Activated CD8-positive, alpha-beta memory T cell treated with anti-CD3 and anti-CD28 coated beads, Interleukin-2, amount 50 U/mL, for 4 hours (primary cell): ENCODE measurements at regions not wholly inside any gene's neighbourhood (a gene's known extent, or its start where the extent isn't known, plus 50 kb on each side); places are given as distances from the start of the nearest gene placed in this dataset.

Experiments
- DNase-seq: peaks from one replicate; pipeline ENCODE4 v3.0.0-alpha.2; 2020

DNA sequence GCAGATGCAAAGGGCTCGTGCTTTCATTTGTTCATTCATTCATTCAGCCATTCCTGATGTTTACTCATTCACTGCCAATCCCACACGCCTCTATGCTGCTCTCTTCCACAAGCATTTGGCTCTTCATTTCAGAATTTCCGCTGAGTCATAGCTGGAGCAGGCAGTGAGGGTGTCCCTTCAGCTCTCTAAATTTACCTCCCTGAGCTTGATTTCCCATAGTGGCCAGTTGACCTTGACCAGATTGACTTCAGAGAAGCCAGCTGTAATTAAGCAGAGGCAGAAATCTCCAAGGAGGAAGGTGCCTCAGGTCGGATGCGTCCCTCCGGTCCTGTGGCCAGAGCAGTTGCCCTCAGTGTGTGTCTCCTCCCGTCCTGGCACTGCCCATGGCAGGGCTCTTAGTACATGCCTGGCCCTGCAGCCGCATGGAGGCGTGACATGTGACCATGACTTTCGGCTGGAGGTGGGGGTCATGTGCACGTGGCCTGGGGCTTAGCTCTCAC lies 267.2 kb upstream of the ECI2 start:
- DNase-seq: no peak

DNA sequence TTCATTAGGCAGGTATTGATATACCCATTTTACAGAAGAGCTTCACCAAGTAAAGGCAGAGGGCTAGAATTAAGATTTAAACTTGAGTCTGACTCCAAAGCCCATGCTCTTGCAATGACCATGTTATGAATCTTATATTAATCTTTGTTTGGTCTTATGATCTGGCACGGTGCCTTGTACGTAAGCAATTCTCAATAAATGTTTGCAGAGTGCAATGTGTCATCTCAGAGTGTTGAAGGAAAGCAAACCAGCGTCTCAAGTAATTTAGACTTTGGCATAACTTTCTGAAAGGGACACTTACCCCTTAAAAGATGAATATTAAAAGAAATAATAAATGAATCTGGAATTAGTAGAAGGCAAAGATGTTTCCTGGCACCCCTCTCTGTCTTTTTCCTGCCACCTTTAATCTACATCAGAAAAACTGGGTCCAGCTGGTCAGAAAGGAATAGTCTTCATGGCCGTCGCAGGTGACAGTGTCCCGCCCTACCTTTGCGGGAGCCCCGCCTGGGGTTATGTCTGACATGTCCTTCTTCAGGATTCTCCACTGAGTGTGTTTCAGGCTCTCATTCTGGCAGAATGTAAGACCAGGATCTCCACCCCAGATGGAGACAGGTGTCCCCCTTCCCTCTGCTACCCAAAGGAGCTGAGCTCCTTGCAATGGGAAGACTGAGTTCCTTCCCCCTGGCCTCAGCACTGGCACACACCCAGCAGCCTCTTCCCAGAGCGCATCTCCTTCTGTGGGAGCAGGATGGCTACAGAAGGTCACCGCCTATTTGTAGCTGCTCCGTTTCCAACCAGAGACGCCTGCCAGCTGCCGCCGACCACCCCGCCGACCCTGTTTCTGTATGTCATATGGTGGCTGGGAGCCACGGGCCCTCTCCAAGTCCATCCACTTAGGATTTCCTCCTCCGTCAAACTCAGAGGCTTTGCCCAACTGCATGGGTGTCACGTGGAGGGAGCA lies 266.3 kb upstream of the ECI2 start:
- DNase-seq: no peak

DNA sequence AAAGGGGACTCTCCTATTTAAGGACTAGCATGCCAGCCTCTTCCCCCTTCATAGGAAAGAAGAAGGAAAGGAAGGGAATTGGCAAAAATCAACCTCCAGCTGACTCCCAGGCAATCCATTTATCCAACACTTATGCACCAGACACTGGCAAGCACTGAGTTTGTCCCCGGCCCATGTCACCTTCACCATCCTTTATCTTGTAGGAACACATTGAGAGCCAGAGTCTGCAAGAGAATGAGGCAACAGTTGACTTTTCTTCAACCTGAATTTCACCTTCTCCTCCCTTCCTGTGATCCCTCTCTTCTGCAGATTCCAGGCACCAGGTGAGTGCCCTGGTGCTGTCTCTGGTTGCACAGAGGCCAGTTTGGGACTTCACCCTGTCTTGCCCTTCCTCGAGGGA lies 264.3 kb upstream of the ECI2 start:
- DNase-seq: no peak

GRCh38 chr6:4398791-4399190 lies 263.4 kb upstream of the ECI2 start:
- no peak for DNase-seq

DNA sequence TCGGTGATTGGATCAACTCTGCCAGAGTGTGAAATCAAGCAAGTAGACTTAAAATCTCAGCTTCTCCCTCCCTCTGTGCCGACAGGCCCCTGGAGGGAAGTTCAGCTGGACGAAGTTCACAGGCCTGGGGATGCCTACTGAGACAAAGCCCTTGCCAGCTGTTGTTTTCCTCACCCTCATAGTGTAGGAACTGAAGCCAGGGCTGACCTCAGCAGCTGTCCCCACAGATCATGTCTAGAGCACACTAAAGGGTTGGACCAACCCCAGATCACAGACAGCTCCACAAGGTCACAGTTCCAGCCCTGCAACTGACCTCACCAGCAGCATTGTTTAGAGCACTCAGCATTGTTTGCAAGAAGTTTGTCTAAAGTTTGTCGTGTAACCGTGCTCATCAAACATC lies 261.9 kb upstream of the ECI2 start:
- no peak for DNase-seq

DNA sequence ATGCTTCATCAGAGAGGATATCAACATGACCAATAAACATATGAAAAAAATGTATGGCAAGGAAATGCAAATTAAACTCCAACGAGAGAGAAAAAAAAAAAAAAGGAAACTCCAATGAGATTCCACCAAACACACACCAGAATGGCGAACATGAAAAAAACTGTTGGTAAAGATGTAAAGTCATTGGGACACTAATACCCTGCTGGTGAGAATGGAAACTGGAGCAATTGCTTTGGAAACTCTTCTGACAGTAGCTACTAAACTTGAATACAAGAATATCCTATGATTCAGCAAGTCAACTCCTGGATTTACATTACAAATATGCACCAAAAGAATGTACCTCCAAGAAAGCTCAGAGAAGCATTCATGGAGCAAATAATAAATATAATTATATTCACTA lies 260.7 kb upstream of the ECI2 start:
- DNase-seq: no peak

DNA sequence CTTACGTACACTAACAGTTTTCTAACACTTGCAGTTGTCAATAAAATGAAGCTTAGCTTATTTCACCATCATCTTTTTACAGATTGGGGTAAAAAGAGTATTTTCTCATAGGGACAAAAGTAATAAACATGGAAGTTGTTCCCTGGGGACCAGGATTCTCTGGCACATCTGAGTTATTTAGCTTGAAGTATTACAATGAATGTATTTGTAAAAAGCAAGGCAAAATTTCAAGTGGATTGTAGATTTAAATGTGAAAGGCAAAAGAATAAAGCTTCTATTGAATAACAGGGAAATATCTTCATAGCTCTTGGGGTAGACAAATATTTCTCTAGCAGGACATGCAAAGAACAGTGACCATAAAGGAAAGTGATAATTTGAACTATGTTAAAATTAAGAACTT lies 260.0 kb upstream of the ECI2 start:
- no peak for DNase-seq

GRCh38 chr6:4394786-4395185 lies 259.4 kb upstream of the ECI2 start:
- no peak for DNase-seq

GRCh38 chr6:4388675-4389074 lies 253.3 kb upstream of the ECI2 start:
- no peak for DNase-seq

- no peak for DNase-seq
Observed at GRCh38 chr6:4384656-4385055, 249.3 kb upstream of the ECI2 start.

- no peak for DNase-seq
Observed at GRCh38 chr6:4383910-4384638, 248.7 kb upstream of the ECI2 start.

- DNase-seq: no peak
Observed at GRCh38 chr6:4382362-4382853, 247.0 kb upstream of the ECI2 start.

GRCh38 chr6:4381381-4381780 lies 246.0 kb upstream of the ECI2 start:
- no peak for DNase-seq

- DNase-seq: no peak
Observed at GRCh38 chr6:4380881-4381281, 245.5 kb upstream of the ECI2 start.

- DNase-seq: no peak
Observed at GRCh38 chr6:4379958-4380357, 244.6 kb upstream of the ECI2 start.

DNA sequence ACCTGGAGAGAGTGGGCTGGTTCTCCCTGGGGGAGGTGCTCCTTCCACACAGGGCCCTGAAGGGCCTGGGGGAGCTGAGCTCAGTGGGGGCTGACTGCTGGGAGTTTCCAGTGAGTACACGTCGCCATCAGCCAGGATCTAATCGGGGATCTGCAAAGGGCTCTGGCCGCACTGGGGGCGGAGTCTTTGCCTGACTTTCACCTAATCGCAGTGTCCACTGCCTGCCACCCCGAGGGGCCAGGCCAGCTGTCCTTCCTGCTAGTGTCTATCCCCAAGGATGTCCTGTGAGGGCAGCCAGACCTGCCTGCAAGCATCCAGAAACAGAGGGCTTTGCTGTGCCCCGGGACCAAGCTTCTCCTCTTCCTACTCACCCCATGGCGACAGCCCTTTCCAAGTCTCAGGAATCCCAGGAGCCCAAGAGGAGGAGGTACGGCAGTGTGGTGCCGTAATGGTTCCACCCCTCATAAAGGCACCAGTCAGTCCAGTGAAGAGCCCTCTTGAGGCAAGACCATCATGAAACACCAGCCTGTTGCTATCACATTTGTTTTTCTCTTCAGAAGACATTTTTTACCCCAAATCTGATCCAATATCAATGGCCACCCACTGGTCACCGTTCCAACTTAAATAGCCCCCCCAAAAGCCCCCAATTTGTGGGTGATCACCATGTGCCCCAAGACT lies 243.1 kb upstream of the ECI2 start:
- DNase-seq: no peak

DNA sequence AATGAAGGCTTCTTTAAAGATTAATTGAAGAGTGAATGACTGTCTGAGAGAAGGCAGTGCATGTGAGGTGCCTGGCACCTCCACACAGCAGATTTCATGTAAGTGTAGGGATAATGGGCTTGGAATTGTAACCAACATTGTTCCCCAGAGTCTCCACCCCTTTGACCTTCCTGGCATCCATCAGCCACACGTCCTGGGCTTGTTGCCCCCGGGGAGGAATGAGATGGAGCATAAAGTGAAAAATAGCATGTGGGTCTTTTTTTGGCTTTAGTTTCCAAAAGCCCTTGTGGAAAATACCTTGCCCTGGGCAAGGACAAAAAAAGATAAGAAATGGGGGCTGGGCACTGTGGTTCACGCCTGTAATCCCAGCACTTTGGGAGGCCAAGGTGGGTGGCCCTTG lies 242.2 kb upstream of the ECI2 start:
- DNase-seq: no peak

DNA sequence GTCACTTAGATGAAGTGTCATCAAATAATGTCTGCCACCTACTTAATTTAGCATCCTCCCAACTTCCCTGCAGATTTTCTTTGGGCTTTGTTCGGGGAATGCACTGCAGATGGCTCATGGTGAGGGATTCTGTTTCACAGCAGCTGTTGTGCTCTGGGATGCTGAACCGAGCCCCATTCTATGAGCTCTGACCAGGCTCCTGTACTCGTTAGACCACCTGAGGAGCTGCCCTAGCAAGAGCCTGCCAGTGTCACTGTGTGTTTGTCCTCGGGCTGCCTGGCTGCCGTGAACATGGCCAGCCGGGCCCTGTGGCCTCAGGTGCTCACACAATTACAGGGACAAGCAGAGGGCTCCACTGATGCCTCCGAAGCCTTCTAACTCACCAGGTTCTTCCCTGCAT lies 238.8 kb upstream of the ECI2 start:
- DNase-seq: no peak

- no peak for DNase-seq
Observed at GRCh38 chr6:4372866-4373265, 237.5 kb upstream of the ECI2 start.

DNA sequence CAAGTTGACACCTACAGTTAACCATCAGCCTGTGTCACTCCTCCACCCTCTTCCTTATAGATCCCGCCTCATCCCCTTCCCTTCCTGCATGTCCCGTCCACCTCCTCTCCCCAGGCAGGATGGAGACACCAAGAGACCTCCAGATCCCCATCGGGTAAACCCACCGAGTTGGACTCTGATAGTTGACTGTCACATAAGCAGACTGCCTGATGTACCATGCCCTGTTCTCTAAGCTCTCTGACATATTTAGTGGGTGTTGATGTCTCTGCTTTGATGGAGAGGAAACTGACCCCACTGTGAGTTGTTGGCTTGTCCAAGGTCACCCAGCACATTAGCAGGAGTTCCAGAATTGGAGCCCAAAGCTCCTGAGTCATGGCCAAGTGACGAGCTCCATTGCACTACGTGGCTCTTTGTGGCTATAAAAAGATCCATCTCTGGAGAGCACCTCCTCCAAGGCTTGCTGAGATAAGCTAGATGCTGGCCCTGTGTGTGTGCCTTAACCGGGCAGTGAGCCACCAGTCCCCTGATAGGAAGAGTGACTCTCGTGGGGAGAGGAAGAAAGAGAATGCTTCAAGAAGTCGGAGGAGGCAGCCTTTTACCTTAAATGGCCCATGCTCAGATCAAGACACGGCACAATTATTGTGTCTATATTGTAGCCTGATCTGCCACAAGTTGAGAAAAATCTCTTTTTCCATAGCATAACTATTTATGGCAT lies 236.0 kb upstream of the ECI2 start:
- DNase-seq: no peak

DNA sequence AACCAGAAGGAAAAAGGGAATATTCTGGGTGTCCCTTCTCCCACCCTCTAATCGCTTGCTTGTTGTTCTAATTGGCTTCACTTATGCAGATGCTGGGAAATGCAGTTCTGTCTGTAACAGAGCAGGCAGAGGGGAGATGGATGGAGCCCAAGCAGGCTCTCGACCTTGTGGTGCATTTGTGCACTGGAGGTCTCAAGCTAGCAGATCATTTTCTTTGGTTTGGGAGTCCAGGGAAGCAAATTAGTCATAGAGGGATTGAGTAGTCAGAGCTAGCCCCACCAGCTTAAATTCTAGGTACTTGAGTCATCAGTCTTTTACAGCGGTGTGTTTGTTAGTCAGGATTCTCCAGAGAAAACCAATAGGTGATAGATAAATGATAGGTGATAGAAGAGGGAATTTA lies 234.7 kb upstream of the ECI2 start:
- no peak for DNase-seq

- no peak for DNase-seq
Observed at GRCh38 chr6:4369616-4370015, 234.2 kb upstream of the ECI2 start.

DNA sequence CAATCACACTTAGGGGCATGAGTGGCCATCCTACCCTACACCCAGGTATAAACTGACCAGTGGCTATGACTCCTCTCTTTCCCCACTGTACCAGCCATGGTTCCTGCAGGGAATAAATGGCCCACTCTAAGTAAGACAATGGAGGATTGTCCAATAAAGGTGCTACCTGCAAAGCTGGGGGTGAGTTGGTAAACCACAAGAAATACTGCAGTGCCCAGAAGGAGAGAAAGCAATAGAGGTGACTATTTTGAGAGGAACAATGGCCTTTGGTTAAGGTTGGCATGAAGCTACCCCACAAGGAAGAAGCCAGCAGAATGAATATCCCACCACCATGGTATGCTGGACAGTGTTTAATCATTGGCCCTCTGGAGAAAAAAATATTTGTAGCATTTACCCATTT lies 233.3 kb upstream of the ECI2 start:
- no peak for DNase-seq
